GF-D8 (cell line): ENCODE measurements at regions not wholly inside any gene's neighbourhood (a gene's known extent, or its start where the extent isn't known, plus 50 kb on each side); places are given as distances from the start of the nearest gene placed in this dataset.

ENCODE experiments used
- DNase-seq: peaks from one replicate; lab custom pipeline; 2025; lab: John Stamatoyannopoulos, UW

DNA sequence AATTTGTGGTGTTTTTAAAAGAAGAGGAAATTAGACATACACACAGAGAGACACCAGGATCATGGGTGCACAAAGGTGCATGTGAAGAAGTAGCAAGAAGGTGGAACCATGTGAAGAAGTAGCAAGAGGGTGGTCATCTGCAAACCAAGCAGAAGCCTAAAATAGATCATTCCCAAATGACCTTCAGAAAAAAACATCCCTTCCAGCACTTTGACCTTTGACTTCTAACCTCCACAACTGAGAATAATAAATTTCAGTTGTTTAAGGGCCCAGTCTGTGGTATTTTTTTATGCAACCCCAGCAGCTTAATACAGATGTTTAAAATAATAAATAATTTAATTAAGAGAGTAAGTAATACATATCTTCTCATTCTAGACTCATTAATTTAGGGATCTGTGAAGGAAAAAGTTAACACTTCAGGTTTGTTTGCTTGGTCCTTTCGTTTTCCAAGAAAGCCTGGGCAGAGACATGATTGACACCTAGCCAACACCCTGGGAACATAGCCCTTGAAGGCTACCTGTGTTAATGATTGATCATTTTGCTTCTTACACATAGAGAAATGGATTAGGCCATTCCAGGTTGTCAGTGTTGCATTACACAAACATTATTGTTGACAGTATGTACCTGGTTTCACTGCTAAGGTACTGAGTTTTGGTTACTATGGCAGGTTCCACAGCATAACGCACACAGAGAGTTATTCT, 1331.2 kb upstream of the GBE1 start:
- DNase-seq, result no peak

DNA sequence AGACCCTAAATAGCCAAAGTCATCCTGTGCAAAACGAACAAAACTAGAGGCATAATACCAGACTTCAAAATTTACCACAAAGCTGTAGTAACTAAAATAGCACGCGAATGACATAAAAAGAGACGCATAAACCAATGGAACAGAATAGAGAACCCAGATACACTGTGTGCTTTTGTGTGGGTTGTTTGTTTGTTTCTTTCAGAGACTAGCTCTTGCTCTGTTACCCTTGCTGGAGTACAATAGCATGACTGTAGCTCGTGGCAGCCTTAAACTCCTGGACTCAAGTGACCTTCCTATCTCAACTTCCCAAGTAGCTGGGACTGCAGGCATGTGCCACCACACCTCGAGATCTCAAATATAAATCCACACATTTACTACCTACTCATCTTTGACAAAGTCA, 1314.6 kb upstream of the GBE1 start:
- no peak for DNase-seq

DNA sequence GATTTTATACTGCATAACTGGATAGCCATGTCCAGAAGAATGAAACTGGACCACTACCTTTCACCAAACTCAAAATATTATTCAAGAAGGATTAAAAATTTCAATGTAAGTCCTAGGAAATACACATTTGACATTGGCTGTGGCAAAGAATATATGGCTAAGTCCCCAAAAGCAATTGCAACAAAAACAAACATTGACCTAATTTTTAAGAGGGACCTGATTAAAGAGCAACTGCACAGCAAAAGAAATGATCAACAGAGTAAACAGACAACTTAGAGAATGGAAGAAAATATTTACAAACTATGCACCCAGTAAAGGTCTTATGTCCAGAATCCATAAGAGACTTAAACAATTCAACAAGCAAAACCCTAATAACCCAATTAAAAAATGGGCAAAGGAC, 1313.0 kb upstream of the GBE1 start:
- DNase-seq, result no peak

DNA sequence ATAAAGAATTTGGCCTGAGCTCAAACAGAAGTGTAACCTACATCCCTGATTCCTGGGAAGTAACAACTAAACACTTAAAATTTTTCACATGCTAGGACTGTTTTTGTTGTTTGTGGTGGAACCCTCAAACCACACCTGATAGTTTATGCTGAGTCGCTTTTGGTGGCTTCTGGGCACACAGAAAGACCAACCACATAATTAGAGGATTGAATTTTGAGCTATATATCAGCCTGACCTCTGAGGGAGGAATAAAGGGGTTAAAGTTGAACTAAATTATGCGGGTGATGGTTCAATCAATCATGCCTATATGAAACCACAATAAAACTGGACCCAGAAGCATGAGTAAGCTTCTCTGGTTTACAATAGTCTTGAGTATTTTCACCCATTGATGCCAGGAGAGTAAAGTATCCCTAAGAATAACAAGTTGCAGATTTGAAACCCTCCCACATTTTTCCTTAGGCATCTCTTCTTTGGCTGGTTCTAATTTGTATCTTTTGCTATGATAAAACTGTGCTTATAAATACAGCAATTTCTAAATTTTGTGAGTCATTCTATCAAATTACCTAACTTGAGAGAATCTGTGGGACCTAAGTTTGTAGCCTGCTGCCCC, 1304.5 kb upstream of the GBE1 start:
- DNase-seq, result no peak

DNA sequence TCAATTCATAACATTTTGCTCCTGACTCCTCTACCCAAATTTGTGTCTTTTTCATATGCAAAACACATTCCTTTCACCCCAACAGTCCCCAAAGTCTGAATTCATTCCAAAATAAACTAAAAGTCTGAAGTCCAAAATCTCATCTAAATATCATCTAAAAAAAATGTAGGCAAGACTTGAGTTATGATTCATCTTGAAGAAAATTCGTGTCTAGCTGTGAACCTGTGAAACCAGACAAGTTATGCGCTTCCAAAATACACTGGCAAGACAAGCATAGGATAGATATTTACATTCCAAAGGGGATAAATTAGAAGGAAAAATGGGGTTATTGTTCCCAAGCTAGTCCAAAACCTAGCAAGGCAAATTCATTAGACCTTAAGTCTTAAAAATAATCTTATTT, 1302.0 kb upstream of the GBE1 start:
- DNase-seq, result no peak

DNA sequence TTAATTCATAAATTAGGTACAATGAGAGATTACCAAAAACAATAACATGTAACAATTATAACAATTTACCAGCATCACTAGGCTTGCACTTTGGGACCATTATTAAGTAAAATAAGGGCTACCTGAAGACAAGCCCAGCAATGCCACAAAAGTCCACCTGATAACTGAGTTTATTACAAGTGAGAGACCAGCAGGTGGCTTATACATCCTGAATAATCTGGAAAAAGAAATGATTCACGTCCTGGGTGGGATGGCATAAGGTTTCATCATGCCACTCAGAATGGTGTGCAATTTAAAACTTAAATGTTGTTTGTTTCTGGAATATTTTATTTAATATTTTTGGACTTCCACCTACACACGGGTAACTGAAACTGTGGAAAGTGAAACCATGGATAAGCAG, 1287.1 kb upstream of the GBE1 start:
- no peak for DNase-seq

DNA sequence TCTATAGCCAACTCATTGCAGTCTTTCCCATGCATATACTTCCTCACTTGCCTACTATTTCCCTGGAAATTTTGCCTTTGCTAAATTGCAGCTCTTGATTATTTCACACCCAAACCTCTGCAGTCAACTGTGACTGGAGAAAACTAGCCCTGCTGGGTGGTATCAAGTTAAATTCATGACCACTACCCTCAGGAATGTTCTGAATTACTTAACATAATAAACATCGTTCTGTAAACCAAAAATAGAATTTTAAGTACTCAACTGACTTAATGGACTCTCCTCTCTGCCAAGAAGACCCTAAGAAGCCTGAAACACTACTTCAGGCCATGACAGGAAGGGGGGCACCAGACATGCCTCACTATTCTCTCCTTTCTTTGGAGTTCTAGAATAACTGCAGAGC, 1278.0 kb upstream of the GBE1 start:
- DNase-seq, result no peak

DNA sequence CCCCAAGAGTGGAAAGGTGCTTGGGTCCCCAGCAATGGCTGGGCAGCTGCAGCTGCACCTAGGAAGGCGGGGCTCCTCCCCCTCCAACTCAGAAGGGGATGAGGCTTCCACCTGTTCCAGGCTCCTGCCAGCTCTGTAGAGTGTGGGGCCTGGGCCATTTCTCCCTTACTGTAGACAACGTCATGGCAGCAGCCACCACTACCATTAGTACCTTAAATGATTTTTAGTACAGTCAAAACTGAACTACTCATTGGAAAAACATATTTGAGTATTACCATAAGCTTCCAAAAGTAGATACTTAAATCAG, 1274.2 kb upstream of the GBE1 start:
- DNase-seq, result no peak

DNA sequence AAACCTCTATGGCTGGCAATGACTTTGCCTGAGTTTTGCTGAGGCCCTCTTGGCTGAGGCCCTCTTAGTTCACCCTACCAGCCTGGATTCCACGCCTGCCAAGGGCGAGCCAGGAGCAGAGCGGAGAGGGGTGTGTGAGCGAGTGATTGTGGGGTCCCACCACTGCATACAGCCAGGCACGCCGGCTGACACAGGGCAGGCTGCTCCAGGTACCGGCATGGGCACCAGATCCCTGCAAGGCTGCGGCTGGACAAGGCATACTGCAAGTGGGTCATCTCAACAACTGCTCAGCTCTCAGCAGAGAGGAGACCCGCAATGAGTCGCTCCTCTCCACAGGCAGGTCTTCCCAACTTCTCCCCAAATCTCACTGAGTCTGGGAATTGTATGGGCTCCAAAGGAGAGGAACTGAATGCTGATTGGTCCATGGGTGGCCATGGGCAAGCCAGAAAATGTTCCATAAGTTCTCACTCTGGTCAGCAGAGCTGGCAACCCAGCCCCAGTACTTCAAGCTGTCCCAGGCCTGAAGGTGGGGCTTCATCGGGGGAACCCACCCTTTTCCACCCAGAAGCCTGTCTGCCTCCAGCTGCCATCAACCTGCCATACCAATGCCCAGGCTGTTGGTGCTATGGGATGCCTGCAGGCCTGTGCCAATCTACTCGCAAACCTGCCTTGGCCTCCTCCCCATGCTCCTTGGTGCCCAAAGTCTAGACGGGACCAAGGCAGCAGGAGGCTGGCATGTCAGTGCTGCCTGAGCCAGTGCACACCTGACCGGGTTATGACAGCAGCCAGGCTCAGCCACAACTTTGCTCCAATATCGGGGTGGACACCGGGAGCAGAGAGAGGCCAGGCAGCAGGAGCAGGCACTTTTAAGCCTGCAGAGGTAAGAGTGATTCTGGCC, 1273.6 kb upstream of the GBE1 start:
- DNase-seq, result no peak

DNA sequence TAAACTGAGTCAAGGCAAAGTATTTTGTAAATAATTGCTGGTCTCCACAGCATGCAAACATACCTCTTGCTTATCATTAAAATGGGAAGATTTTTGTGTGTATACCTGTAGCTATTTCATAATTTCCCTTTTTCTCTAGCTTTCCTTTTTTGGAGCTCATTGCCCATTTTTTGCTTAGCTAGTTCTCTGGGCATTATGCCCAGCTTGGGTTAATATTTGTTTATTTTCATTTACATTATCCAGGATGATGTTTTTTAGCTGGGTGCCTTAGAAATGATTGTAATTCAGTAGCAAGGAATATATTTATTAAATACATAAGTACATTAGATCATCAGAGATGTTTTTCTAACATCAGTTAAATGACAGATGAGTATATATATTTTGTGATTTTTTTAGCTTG, 1271.7 kb upstream of the GBE1 start:
- no peak for DNase-seq

DNA sequence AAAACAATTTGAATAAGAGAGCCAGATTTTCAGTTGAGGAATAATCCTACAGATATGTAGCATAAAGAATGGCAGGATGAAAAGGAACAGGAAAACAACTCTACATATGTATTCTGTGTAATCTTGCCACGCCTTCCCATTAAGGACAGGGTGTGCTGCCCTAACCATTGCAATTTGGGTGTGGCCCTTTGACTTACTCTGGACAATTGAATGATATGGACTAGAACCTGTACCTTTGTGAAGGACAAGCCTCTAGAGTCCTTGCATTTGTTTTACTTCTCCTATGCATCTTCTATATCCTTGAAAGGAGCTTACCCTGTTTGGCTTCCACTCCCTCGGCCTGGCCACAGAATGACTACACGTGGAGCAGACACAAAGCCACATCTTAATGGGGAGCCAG, 1261.6 kb upstream of the GBE1 start:
- DNase-seq, result no peak

DNA sequence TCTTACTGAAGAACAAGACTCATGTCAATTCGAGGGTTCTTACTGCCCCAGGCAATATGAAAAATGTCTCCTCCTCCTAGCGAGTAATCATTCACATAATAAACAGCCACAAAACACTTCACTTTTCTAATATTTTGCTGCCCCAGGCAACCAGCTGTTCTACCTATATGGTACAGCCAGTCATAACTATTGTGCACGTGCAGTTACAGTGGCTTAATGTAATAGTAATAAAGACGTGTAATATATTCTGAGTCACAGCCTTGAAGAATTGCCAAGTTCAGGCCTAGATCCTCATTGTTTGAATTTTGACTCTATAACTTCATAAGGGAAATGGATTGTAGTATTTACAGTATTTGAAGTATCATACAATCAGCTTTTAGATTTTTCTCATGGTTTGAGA, 1250.0 kb upstream of the GBE1 start:
- DNase-seq, result no peak

DNA sequence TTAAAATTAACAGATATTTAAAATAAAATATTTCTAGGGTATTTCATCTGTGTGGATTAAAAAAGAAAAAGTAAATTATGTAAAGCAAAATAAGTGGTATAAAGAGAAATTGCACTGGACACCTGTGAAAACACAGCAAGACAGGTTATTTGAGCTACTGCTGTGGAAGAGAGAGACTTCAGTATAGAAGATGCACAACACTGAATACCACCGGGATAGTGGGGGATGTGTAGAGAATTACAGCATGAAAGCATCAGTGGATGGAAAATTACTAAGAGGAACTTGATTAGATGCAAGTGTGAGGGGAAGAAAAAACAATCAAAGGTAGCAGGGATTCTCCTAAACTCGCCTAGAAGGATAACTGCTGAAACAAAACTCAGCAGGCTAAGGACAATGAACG, 1242.5 kb upstream of the GBE1 start:
- no peak for DNase-seq

DNA sequence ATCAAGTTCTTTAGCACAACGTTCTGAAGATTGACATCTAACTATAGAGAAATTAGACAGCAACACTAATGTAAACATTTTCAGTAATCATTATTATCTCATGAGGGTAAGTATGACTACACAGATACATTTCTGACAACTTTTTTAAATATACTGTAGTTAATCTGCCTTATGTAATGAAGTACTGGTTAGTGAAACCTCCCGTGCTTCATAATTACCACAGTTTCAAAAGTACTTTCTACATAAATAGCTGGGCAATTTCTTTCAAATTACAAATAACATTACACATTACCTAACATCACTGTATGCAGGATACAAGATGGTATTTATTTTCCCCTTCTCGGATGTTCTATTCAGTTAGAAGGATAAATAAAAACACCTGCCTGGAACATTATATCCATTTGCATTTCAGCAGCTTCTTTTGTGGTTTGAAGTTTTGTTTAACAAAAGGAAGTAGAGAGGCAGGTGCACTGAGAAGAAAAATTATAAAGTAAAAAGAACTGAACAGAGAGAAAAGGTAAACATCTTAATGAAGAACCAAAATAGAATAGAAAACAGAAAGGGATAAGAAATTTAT, 1241.5 kb upstream of the GBE1 start:
- no peak for DNase-seq

DNA sequence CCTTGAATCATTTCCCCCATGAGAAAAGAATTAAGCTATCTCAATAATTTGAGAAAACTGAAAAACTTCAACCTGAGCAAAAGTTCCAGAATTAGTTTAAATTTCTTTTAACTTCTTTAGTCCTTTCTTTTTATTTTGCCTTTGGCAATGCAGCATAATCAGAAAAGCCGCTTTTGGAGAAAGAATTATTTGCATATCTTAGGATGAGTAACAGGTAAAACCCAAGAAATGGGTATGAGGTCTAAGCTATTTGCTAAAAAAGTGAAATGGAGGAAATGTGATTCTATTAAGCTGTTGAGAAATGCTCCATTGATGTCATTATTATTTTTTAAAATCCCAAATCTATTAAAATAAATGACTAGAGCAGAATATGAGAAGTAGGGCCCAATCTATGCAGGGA, 1238.3 kb upstream of the GBE1 start:
- DNase-seq, result no peak

DNA sequence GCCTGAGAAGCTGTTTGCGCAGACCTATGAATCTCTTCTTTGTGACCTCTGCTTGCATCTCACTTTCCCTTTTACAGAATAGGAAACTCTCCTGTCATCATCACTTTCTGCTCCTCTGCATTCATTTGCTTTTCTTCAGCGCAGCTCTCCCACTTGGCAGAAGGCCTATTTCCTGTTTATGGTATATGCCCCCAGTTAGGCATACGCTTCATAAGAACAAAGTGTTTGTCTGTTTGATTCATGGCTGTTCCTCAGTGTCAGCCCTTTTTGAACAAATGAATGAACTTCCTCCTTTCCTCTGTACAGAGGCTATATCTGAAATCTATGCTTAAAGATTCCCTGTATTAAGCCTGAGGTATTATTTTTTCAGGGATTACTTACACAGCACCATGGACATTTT, 1216.9 kb upstream of the GBE1 start:
- DNase-seq, result no peak

DNA sequence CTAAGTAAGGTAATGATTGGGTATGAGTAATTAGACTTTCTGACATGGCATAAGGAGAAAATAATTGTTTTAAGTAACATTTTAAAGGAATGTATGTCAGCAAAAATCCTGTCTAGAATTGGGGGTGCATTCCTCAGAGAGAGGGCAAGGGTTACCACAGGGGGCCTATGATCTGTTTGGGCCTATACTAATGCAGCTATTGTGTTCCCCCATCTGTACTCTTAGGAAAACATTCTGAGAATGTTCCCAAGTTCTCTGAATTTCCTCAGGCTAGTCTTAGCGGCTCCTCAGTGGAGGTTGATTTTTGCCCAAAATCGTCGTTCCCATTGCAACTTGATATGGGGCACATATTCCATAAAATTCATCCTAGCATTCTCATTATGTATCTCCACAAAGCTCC, 1216.4 kb upstream of the GBE1 start:
- no peak for DNase-seq

DNA sequence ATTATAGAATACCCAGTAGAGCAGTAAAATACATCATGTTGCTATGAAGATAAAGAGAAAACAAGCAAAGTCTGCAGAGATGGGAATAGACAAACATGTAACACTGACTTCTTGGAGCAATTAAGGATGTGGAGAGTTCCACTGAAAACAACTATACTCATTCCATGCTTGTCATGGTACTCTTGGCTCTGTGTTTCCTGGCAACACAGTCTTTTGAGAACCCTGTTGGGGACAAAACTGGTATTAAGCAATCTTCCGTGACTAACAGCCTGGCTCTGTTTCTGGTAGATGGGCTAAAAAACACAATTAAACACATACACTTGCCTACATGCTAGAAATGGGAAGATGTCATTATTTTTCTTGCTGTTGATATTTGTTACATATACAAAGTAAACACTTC, 1212.3 kb upstream of the GBE1 start:
- no peak for DNase-seq

DNA sequence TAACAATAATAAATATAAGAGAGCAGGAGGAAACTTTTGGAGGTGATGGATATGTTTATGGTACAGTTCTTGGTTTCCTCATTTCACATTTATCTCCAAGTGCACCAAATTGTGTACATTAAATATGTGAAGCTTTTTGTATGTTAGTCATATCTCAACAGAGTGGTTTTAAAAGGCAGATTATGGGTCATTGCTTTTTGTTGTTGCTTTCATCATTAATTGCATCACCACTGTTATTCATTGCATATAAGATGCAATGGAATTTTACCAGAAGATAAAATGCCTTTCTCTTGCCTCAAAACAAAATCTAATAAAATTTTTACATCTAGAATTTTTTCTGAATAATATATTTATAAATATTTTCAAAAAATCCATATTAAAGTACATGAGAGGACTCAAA, 1198.9 kb upstream of the GBE1 start:
- DNase-seq, result no peak

DNA sequence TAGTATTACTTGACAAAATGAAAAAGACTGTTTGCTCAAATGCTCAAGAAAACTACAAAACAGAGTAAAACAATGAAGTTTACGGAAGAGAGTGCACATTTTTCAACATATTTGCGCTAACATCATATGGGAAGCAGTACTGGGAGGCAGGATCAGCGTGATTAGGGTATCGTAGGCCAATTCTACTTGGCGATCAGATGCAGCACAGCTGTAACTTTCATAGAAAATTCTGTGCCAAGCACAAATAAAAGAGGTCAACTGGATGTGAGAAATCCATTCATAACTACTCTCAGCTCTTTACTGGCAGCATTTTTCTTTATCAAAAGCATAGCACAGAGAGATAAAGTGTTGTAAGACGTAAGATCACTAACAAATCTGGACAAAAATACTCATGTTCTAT, 1196.3 kb upstream of the GBE1 start:
- DNase-seq, result no peak

DNA sequence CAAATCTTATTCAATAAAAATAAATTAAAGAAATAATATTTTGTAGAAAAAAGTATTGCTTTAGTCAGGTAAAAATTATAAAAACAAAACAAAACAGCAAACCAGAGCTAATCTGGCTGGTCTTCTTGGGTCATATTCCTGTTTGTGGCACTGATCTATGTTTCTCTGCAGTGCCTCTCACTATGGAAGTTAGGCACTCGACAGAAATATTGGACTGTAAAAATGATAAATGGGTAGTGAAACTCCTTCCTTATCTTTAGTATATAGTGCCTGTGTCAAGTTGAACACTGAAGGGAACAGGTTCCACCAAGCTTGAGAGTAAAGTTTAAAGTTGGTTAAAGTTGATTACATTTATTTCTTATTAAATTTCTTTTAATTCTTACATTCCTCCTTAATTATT, 1195.6 kb upstream of the GBE1 start:
- no peak for DNase-seq

DNA sequence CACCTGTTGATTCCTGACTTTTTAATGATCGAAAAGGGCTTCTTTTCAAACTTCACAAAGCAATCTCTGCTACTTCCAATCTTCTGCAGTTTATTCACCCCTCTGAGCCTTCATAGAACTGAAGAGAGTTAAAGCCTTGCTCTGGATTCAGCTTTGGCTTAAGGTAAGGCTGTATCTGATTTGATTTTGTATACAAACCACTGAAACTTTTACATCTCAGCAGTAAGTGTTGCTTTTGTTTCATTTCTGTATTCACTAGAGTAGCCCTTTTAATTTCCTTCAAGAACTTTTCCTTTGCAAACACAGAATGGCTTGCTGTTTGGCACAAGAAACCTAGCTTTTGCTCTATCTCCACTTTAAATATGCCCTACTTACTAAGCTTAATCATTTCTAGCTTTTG, 1193.0 kb upstream of the GBE1 start:
- DNase-seq, result no peak

DNA sequence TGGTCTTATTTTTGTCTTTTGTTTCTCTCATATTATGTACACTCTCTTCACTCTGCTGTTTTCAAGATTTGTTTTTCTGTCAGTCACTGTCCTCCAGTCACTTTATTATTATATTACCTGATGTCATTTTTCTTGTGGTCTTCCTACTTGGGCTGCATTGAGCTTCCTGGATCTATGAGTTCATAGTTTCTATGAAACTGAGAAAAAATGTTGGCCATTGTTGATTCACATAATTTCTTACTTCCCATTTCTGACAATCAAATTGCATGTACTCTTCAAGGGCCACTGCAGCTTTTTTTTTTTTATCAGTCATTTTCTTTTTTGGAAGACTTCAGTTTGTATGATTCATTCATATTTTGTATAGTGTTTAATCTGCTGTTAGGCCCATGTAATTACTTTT, 1180.6 kb upstream of the GBE1 start:
- no peak for DNase-seq
